Retinal pigment epithelial cell (primary cell): ENCODE measurements at regions not wholly inside any gene's neighbourhood (a gene's known extent, or its start where the extent isn't known, plus 50 kb on each side); places are given as distances from the start of the nearest gene placed in this dataset.

Experiments used
- DNase-seq: peaks from one replicate; pipeline ENCODE4 v3.0.0-alpha.2; 2010; ENCODE audit warnings: low read depth
- H3K4me3 ChIP-seq: 2 replicates; pipeline ENCODE4 v1.5.1; 2011; ENCODE audit warnings: mild to moderate bottlenecking, low read length, control low read depth, moderate library complexity
- CTCF ChIP-seq: conservative IDR thresholded peaks from 2 replicates; pipeline ENCODE4 v1.5.1; 2011; ENCODE audit warnings: low read depth, low read length, control low read depth, inconsistent platforms

- no peak for DNase-seq
- no peak for TF ChIP-seq CTCF
- no peak overlapping the region for H3K4me3 ChIP-seq
These were observed 166.2 kb downstream of the PTPN20 start for GRCh38 chr10:47077386-47077785.

DNA sequence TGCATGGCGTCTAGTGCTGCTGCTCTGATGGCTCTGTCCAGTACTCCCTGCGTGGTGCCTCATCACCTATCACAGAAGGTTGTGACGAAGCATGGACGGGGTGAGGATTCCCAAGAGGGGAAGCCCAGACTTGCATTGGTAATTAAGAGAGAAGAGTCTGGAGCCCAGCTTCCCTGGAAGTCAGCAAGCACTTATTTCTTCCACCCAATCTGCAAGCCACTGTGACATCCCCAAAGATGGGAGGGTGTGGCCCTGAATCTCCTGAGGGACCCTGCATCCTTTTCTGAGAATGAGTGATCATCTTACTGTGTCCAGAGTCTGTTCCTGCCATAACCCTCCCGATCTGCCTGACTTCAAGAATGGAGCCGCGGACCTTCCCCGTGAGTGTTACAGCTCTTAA, 166.7 kb downstream of the PTPN20 start:
- no peak for TF ChIP-seq CTCF
- DNase-seq, result no peak
- no peak overlapping the region for H3K4me3 ChIP-seq

DNA sequence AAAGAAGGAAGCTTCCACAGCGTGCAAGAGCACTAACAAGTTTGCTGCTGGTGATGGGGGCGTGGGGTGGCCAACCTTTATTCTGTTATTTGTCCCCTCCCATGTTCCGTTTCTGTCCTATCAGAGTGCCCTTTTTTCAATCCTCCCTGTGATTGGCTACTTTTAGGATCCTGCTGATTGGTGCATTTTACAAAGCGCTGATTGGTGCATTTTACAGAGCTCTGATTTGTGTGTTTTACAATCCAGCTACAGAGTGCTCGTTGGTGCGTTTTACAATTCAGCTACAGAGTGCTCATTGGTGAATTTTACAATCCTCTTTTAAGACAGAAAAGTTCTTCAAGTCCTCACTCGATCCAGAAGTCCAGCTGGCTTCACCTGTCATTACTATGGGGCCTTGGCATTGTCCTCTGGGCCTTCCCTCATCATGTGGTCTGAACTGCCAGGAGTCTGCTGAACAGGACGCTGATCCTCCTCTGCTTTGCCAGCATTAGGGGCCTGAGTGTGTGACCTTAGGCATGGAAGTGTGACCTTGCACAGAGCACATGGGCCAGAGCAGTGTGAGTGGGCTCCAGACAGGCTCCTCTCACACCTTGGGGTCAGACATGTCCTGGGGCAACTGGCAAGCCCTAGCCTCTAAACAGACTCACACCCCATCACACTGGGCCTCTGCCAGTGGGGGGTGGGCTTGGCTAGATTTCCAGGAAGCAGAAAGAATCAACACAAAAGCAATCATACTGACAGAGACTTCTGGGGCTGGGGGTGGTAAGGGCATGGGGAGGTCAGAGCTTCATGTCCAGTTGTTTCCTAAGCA, 167.4 kb downstream of the PTPN20 start:
- no peak for TF ChIP-seq CTCF
- DNase-seq, result no peak
- H3K4me3 ChIP-seq, result no peak overlapping the region

GRCh38 chr10:47079204-47079580, 168.0 kb downstream of the PTPN20 start:
- no peak overlapping the region for H3K4me3 ChIP-seq
- no peak for DNase-seq
- no peak for TF ChIP-seq CTCF

DNA sequence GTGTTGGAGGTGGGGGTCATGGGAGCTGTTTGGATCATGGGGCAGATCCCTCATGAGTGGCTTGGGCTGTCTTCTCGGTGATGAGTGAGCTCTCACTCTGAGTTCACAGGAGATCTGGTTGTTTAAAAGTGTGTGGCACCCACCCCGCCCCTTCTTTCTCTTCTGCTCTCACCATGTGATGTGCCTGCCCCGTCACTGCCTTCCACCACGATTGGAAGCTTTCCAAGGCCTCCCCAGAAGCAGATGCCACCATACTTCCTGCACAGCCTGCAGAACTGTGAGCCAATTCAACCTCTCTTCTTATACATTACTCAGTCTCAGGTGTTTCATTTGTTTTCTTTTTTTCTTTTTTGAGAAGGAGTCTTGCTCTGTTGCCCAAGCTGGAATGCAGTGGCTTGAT, 170.0 kb downstream of the PTPN20 start:
- TF ChIP-seq CTCF, result no peak
- H3K4me3 ChIP-seq, result no peak overlapping the region
- no peak for DNase-seq

- no peak for DNase-seq
- no peak for TF ChIP-seq CTCF
These were observed 171.0 kb downstream of the PTPN20 start for GRCh38 chr10:47082055-47082784.

DNA sequence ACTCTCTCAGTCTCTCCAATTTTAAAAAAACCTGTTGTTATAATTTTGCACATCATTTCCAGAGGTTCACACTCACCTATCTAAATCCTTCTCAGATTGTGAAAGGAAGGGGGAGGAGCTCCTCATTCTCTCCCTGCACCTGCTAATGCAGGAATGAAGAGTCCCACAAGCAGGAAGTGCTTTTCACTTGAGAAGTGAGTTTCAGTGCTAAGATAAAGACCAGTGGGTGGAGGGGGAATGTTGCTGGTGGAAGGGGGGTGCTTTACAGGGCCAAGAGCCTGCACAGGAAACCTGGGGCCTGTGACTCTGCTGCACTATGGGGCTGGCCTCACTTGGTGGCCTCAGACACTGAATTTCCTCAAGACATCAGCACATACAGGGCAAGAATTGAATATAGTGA, 176.4 kb downstream of the PTPN20 start:
- no peak for DNase-seq
- no peak overlapping the region for H3K4me3 ChIP-seq
- TF ChIP-seq CTCF, result no peak

More at GRCh38 chr10:47082055-47082784, 171.0 kb downstream of the PTPN20 start:
- H3K4me3 ChIP-seq, result no peak overlapping the region
